K562 (cell line): ENCODE measurements at regions not wholly inside any gene's neighbourhood (a gene's known extent, or its start where the extent isn't known, plus 50 kb on each side); places are given as distances from the start of the nearest gene placed in this dataset.

Experiments used
- ATAC-seq: fragments of 200-7000 bp; cut with Tn5 transposase; 3 replicates; pipeline ENCODE4 v1.9.1; 2020; ENCODE audit warnings: moderate library complexity
- BruUV-seq: library from RNA; stranded (reverse); fragments of 400-500 nt; replicated peaks from 2 replicates; lab custom pipeline; 2021; lab: Mats Ljungman, UMichigan
- CTCF ChIA-PET: fragments of 300-600 bp; formaldehyde crosslinking; extraction: SDS; loops from one replicate; lab custom pipeline; 2021; ENCODE audit warnings: low intra/inter-chr PET ratio; lab: Yijun Ruan, JAX
- POLR2A ChIA-PET: fragments of 300-600, 350-650 bp; sonication (Branson Sonifier 250); formaldehyde crosslinking; extraction: SDS; loops from one replicate; lab custom pipeline; 2021; ENCODE audit warnings: antibody characterized with exemption, inconsistent platforms; lab: Yijun Ruan, JAX
- DNase-seq, 4 experiments: peaks; one replicate each; pipeline versions ENCODE4 v3.0.0 to v3.0.0-alpha.2; 2011 to 2018; ENCODE audit warnings: low spot score in 3 of 4, mixed read lengths in 3 of 4; ENCODE audit errors: extremely low read depth in 1 of 4
- FAIRE-seq: peaks from 2 replicates; lab custom pipeline; 2011; peaks lifted over from hg19 to GRCh38; lab: Jason Lieb, UNC
- H2AFZ ChIP-seq: 2 replicates; pipeline ENCODE4 v1.6.0; 2011; ENCODE audit warnings: low read depth, low read length, control low read depth, inconsistent platforms
- H3K27ac ChIP-seq: fragments of 200-600 bp; 3 replicates; pipeline ENCODE4 v1.8.0; 2011; ENCODE audit warnings: low read depth, mild to moderate bottlenecking, control low read depth, inconsistent platforms, low read length, moderate library complexity, mixed read lengths; ENCODE audit errors: extremely low read depth
- H3K27me3 ChIP-seq, 2 experiments: fragments of 300-600 bp in 1 of 2; 2 replicates in 1 of 2; 3 replicates in 1 of 2; pipeline versions ENCODE4 v1.6.0 to v1.8.0; 2011; ENCODE audit warnings: inconsistent platforms in 2 of 2, low read length in 2 of 2, mild to moderate bottlenecking in 1 of 2, mixed read lengths in 1 of 2, moderate library complexity in 1 of 2; ENCODE audit not compliant: control insufficient read depth in 2 of 2, insufficient read depth in 2 of 2
- H3K36me3 ChIP-seq: fragments of 300-600 bp; 3 replicates; pipeline ENCODE4 v1.8.0; 2011; ENCODE audit warnings: mild to moderate bottlenecking, low read length, inconsistent platforms; ENCODE audit not compliant: control insufficient read depth, insufficient read depth
- H3K4me1 ChIP-seq, 2 experiments: fragments of 200-600 bp in 1 of 2; replicated peaks in 1 of 2; 2 replicates in 1 of 2; 3 replicates in 1 of 2; pipeline versions ENCODE4 v1.5.1 to v1.8.0; 2011; ENCODE audit warnings: inconsistent platforms in 2 of 2, low read length in 2 of 2, mild to moderate bottlenecking in 1 of 2, mixed read lengths in 1 of 2, moderate library complexity in 1 of 2; ENCODE audit not compliant: control insufficient read depth in 2 of 2, insufficient read depth in 2 of 2
- H3K4me2 ChIP-seq: 2 replicates; pipeline ENCODE4 v1.6.1; 2011; ENCODE audit warnings: low read length, control low read depth, inconsistent platforms, mixed read lengths; ENCODE audit not compliant: insufficient read depth
- H3K4me3 ChIP-seq: fragments of 200-600 bp; sonication (generic), shearing (Covaris generic); 2 replicates; pipeline ENCODE4 v1.5.1; 2016; ENCODE audit warnings: control low read depth, inconsistent platforms
- H3K79me2 ChIP-seq: fragments of 200-600 bp; 3 replicates; pipeline ENCODE4 v1.8.0; 2011; ENCODE audit warnings: low read length, inconsistent platforms; ENCODE audit not compliant: control insufficient read depth, insufficient read depth
- H3K9ac ChIP-seq, 2 experiments: 2 replicates each; pipeline versions ENCODE4 v1.6.0 to v1.6.1; 2011; ENCODE audit warnings: low read depth in 2 of 2, low read length in 2 of 2, control low read depth in 1 of 2, inconsistent platforms in 1 of 2, mild to moderate bottlenecking in 1 of 2, mixed read lengths in 1 of 2; ENCODE audit not compliant: insufficient read depth in 1 of 2
- H3K9me1 ChIP-seq: one replicate; pipeline ENCODE4 v1.6.0; 2011; ENCODE audit warnings: inconsistent platforms, mild to moderate bottlenecking, low read length, moderate library complexity; ENCODE audit not compliant: control insufficient read depth, insufficient read depth
- H3K9me3 ChIP-seq: replicated peaks from 2 replicates; pipeline ENCODE4 v1.5.1; 2011; ENCODE audit warnings: low read depth, low read length, inconsistent platforms; ENCODE audit not compliant: control insufficient read depth, insufficient read depth
- H4K20me1 ChIP-seq: replicated peaks from 2 replicates; pipeline ENCODE4 v1.6.1; 2011; ENCODE audit warnings: low read length, inconsistent platforms, mixed read lengths; ENCODE audit not compliant: control insufficient read depth, insufficient read depth
- CTCF ChIP-seq, 3 experiments: IDR thresholded peaks in 2 of 3; conservative IDR thresholded peaks in 1 of 3; 2 replicates each; pipeline ENCODE4 v1.5.1; 2011 to 2012; ENCODE audit warnings: low read length in 3 of 3, mild to moderate bottlenecking in 3 of 3, control low read depth in 2 of 3, improper control_type of control experiment in 1 of 3, inconsistent platforms in 1 of 3, low read depth in 1 of 3, mixed read lengths in 1 of 3, moderate library complexity in 1 of 3; ENCODE audit not compliant: insufficient read depth in 2 of 3
- MED1 ChIP-seq: sonication (generic); formaldehyde crosslinking; IDR thresholded peaks from 2 replicates; pipeline ENCODE4 v1.8.1; 2023; ENCODE audit warnings: missing genetic modification reagents, borderline replicate concordance
- PRDM10 ChIP-seq: fragments of 450-650 bp; IDR thresholded peaks from 2 replicates; pipeline ENCODE4 v1.6.1; 2018; ENCODE audit not compliant: partially characterized antibody
- ZNF444 ChIP-seq: fragments of 250-450 bp; sonication (Bioruptor Pico); IDR thresholded peaks from 2 replicates; pipeline ENCODE4 v1.4.0; 2020; ENCODE audit warnings: mild to moderate bottlenecking, moderate library complexity
- ZNF699 ChIP-seq: fragments of 250-450 bp; sonication (Bioruptor Pico); IDR thresholded peaks from 2 replicates; pipeline ENCODE4 v1.8.0; 2021; ENCODE audit warnings: mild to moderate bottlenecking, moderate library complexity; ENCODE audit not compliant: insufficient replicate concordance
- WGBS: fragments of 100-300 bp; shearing (Covaris generic); methylation state at CpG from one replicate; pipeline ENCODE4 v1.1.6; 2016; ENCODE audit warnings: low coverage, mixed read lengths; ENCODE audit not compliant: insufficient coverage; ENCODE audit errors: missing lambda C conversion rate; 5-methylcytosine and 5-hydroxymethylcytosine counted together
- in situ Hi-C: fragments of 300-500 bp; cut with MboI; formaldehyde crosslinking; loops from 4 replicates; pipeline ENCODE4 v1.15.0; 2018; ENCODE audit warnings: inconsistent platforms, mixed read lengths
- intact Hi-C: fragments of 100-400 bp; cut with micrococcal nuclease; formaldehyde crosslinking; loops from 2 replicates; pipeline ENCODE4 v1.14.2; 2022
- TF ChIP-seq, protein P1 (sequence below): IDR thresholded peaks from 2 replicates; pipeline ENCODE4 v1.6.1; 2011; ENCODE audit warnings: borderline replicate concordance, low read depth, mild to moderate bottlenecking, moderate library complexity, low read length; ENCODE audit not compliant: insufficient read depth, poor library complexity, severe bottlenecking

- Histone ChIP-seq H3K36me3 (no peaks in the 10 kb centered on the region), H3K9me1 (no peaks in the 10 kb centered on the region), H2AFZ (no peak overlapping the region), H3K4me1 (no peaks in the 10 kb centered on the region), H4K20me1 (no peaks in the 10 kb centered on the region), H3K27me3 (no peaks in the 10 kb centered on the region; a peak in 1 of 5 replicates), H3K9ac (no peak overlapping the region), H3K79me2 (no peaks in the 10 kb centered on the region), H3K4me3 (no peak overlapping the region), H3K4me2 (no peak overlapping the region), H3K9me3 (no peaks in the 10 kb centered on the region), H3K27ac (no peak overlapping the region)
- ChIA-PET CTCF (no interaction called here), POLR2A (no interaction called here)
- intact Hi-C loops (loop anchor here (10.0 kb wide), 1 partner anchor 1864 kb away; no protein-coding TSS in a partner anchor), in situ Hi-C loops (no loop called here)
- DNase-seq (peak; percentile 4 to 37 (median 26)), FAIRE-seq (no peak), ATAC-seq (peak; percentile 87)
- WGBS: 4% methylated on average over 10 of the region's 15 CpGs
- no TSS peak for BruUV-seq
- TF ChIP-seq PRDM10: no peak
- peak in 2 of 3 experiments; percentile 22 to 35; a peak in 1 of 6 replicates for TF ChIP-seq CTCF (IDR thresholded peaks at IDR 0.05 in 2 of 3, conservative IDR thresholded peaks at IDR 0.05 in 1 of 3; ENCODE audit: insufficient read depth in 2 of 3, low read depth in 1 of 3, low read length in 3 of 3)
- no peak for TF ChIP-seq ZNF444
- TF ChIP-seq, protein P1, sequence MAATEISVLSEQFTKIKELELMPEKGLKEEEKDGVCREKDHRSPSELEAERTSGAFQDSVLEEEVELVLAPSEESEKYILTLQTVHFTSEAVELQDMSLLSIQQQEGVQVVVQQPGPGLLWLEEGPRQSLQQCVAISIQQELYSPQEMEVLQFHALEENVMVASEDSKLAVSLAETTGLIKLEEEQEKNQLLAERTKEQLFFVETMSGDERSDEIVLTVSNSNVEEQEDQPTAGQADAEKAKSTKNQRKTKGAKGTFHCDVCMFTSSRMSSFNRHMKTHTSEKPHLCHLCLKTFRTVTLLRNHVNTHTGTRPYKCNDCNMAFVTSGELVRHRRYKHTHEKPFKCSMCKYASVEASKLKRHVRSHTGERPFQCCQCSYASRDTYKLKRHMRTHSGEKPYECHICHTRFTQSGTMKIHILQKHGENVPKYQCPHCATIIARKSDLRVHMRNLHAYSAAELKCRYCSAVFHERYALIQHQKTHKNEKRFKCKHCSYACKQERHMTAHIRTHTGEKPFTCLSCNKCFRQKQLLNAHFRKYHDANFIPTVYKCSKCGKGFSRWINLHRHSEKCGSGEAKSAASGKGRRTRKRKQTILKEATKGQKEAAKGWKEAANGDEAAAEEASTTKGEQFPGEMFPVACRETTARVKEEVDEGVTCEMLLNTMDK: no peak
- TF ChIP-seq ZNF699 (CRISPR knock-in tag): no peak
- TF ChIP-seq MED1 (CRISPR knock-in tag): no peak
Measured at GRCh38 chr10:130378556-130379400, 242.6 kb downstream of the GLRX3 start.
